Suprapubic skin (tissue), 4 donors: ENCODE measurements at regions not wholly inside any gene's neighbourhood (a gene's known extent, or its start where the extent isn't known, plus 50 kb on each side); places are given as distances from the start of the nearest gene placed in this dataset.

Source experiments
- DNase-seq, 2 donors: peaks; one replicate each; pipeline ENCODE4 v3.0.0-alpha.2; 2019; ENCODE audit warnings: low spot score in 2 of 2
- H3K27ac ChIP-seq: fragments of 200-600 bp; sonication (generic); one replicate; pipeline ENCODE4 v1.5.1; 2019
- H3K27me3 ChIP-seq: fragments of 200-600 bp; sonication (generic); one replicate; pipeline ENCODE4 v1.5.1; 2019
- H3K36me3 ChIP-seq: fragments of 200-600 bp; sonication (generic); one replicate; pipeline ENCODE4 v1.5.1; 2019
- H3K4me1 ChIP-seq: fragments of 200-600 bp; sonication (generic); one replicate; pipeline ENCODE4 v1.5.1; 2019
- H3K4me3 ChIP-seq: fragments of 200-600 bp; sonication (generic); one replicate; pipeline ENCODE4 v1.5.1; 2019; ENCODE audit warnings: mild to moderate bottlenecking
- H3K9me3 ChIP-seq: fragments of 200-600 bp; sonication (generic); one replicate; pipeline ENCODE4 v1.5.1; 2019
- CTCF ChIP-seq, 2 donors: fragments of 200-600 bp in 1 of 2; fragments of 450-650 bp in 1 of 2; sonication (generic) in 1 of 2; IDR thresholded peaks; one replicate each; pipeline ENCODE4 v1.5.1; 2016 to 2019; ENCODE audit warnings: antibody characterized with exemption in 2 of 2, mild to moderate bottlenecking in 1 of 2, moderate library complexity in 1 of 2
- EP300 ChIP-seq: sonication (generic); formaldehyde crosslinking; IDR thresholded peaks from one replicate; pipeline ENCODE4 v1.6.1; 2017; ENCODE audit warnings: antibody characterized with exemption
- POLR2A ChIP-seq, 2 donors: fragments of 450-650 bp; IDR thresholded peaks; one replicate each; pipeline ENCODE4 v1.6.1; 2017; ENCODE audit warnings: antibody characterized with exemption in 2 of 2, mild to moderate bottlenecking in 2 of 2, moderate library complexity in 2 of 2
- POLR2AphosphoS5 ChIP-seq, 3 donors: sonication (generic); formaldehyde crosslinking; IDR thresholded peaks; one replicate each; pipeline ENCODE4 v1.6.1; 2017; ENCODE audit warnings: antibody characterized with exemption in 3 of 3
- WGBS: methylation state at CpG from one replicate; pipeline ENCODE4 v1.1.5; 2018; 5-methylcytosine and 5-hydroxymethylcytosine counted together

GRCh38 chr18:67428805-67429204, 87.7 kb downstream of the DSEL start:
- Histone ChIP-seq H3K36me3 (no peaks in the 10 kb centered on the region), H3K27me3 (no peaks in the 10 kb centered on the region), H3K4me1 (no peaks in the 10 kb centered on the region), H3K9me3 (no peaks in the 10 kb centered on the region), H3K27ac (no peak overlapping the region), H3K4me3 (no peak overlapping the region)
- TF ChIP-seq CTCF (IDR thresholded peaks at IDR 0.05): no peak
- TF ChIP-seq POLR2A (IDR thresholded peaks at IDR 0.05): no peak
- TF ChIP-seq POLR2AphosphoS5 (IDR thresholded peaks at IDR 0.05): no peak
- TF ChIP-seq EP300: no peak
- DNase-seq: no peak
- WGBS: 50% methylated on average over 2 of the region's 2 CpGs

GRCh38 chr18:67428158-67428557, 88.4 kb downstream of the DSEL start:
- DNase-seq: no peak
- no peaks in the 10 kb centered on the region for H3K9me3 ChIP-seq
- WGBS: 72% methylated on average over 2 of the region's 2 CpGs
- H3K27me3 ChIP-seq: no peaks in the 10 kb centered on the region
- H3K36me3 ChIP-seq: no peaks in the 10 kb centered on the region
- no peak overlapping the region for H3K4me3 ChIP-seq
- H3K4me1 ChIP-seq: no peaks in the 10 kb centered on the region
- TF ChIP-seq POLR2A (IDR thresholded peaks at IDR 0.05) (no peak), EP300 (no peak), CTCF (IDR thresholded peaks at IDR 0.05) (no peak), POLR2AphosphoS5 (IDR thresholded peaks at IDR 0.05) (no peak)
- no peak overlapping the region for H3K27ac ChIP-seq

GRCh38 chr18:67426486-67426885, 90.0 kb downstream of the DSEL start:
- Histone ChIP-seq H3K4me3 (no peak overlapping the region), H3K9me3 (no peaks in the 10 kb centered on the region), H3K36me3 (no peaks in the 10 kb centered on the region), H3K27ac (no peak overlapping the region), H3K27me3 (no peaks in the 10 kb centered on the region), H3K4me1 (no peaks in the 10 kb centered on the region)
- DNase-seq: no peak
- no peak for TF ChIP-seq EP300
- no peak for TF ChIP-seq POLR2A (IDR thresholded peaks at IDR 0.05)
- no peak for TF ChIP-seq POLR2AphosphoS5 (IDR thresholded peaks at IDR 0.05)
- no peak for TF ChIP-seq CTCF (IDR thresholded peaks at IDR 0.05)
- WGBS: 86% methylated on average over 5 of the region's 5 CpGs

- Histone ChIP-seq H3K27ac (no peak overlapping the region), H3K4me1 (no peaks in the 10 kb centered on the region), H3K27me3 (no peaks in the 10 kb centered on the region), H3K36me3 (no peaks in the 10 kb centered on the region), H3K9me3 (no peaks in the 10 kb centered on the region), H3K4me3 (no peak overlapping the region)
- TF ChIP-seq CTCF (IDR thresholded peaks at IDR 0.05) (no peak), POLR2A (IDR thresholded peaks at IDR 0.05) (no peak), POLR2AphosphoS5 (IDR thresholded peaks at IDR 0.05) (no peak), EP300 (no peak)
- no peak for DNase-seq
These were observed 90.8 kb downstream of the DSEL start for GRCh38 chr18:67425672-67426071.

- no peaks in the 10 kb centered on the region for H3K36me3 ChIP-seq
- H3K4me3 ChIP-seq: no peak overlapping the region
- no peak overlapping the region for H3K27ac ChIP-seq
- H3K4me1 ChIP-seq: no peaks in the 10 kb centered on the region
- H3K27me3 ChIP-seq: no peaks in the 10 kb centered on the region
- whole genome bisulfite sequencing: 41% methylated on average over 1 of the region's 1 CpG
- no peaks in the 10 kb centered on the region for H3K9me3 ChIP-seq
- TF ChIP-seq POLR2A (IDR thresholded peaks at IDR 0.05): no peak
- TF ChIP-seq POLR2AphosphoS5 (IDR thresholded peaks at IDR 0.05): no peak
- TF ChIP-seq EP300: no peak
- TF ChIP-seq CTCF (IDR thresholded peaks at IDR 0.05): no peak
- no peak for DNase-seq
These were observed 94.9 kb downstream of the DSEL start for GRCh38 chr18:67421651-67422050.
